Sigmoid colon (tissue), 4 donors: ENCODE measurements at regions not wholly inside any gene's neighbourhood (a gene's known extent, or its start where the extent isn't known, plus 50 kb on each side); places are given as distances from the start of the nearest gene placed in this dataset.

Experiments
- EP300 ChIP-seq, 4 donors: sonication (generic); formaldehyde crosslinking; IDR thresholded peaks; one replicate each; pipeline ENCODE4 v1.6.1; 2017; ENCODE audit warnings: antibody characterized with exemption in 4 of 4
- POLR2A ChIP-seq, 2 donors: fragments of 450-650 bp; IDR thresholded peaks; one replicate each; pipeline ENCODE4 v1.6.1; 2016; ENCODE audit warnings: antibody characterized with exemption in 2 of 2, mild to moderate bottlenecking in 2 of 2, moderate library complexity in 2 of 2
- POLR2AphosphoS5 ChIP-seq, 4 donors: sonication (generic); formaldehyde crosslinking; IDR thresholded peaks; one replicate each; pipeline ENCODE4 v1.6.1; 2017; ENCODE audit warnings: antibody characterized with exemption in 4 of 4
- TF ChIP-seq, protein P1 (sequence below), 4 experiments: fragments of 450-650 bp in 3 of 4; fragments of 200-600 bp in 1 of 4; IDR thresholded peaks; one replicate each; pipeline ENCODE4 v1.5.1; 2016 to 2019; ENCODE audit warnings: antibody characterized with exemption in 4 of 4, mild to moderate bottlenecking in 3 of 4, moderate library complexity in 2 of 4

GRCh38 chr9:65420771-65421170 is 135.8 kb upstream of the FOXD4L5 start:
- TF ChIP-seq EP300 (IDR thresholded peaks at IDR 0.05), result no peak
- TF ChIP-seq POLR2A (IDR thresholded peaks at IDR 0.05), result no peak
- TF ChIP-seq, protein P1, sequence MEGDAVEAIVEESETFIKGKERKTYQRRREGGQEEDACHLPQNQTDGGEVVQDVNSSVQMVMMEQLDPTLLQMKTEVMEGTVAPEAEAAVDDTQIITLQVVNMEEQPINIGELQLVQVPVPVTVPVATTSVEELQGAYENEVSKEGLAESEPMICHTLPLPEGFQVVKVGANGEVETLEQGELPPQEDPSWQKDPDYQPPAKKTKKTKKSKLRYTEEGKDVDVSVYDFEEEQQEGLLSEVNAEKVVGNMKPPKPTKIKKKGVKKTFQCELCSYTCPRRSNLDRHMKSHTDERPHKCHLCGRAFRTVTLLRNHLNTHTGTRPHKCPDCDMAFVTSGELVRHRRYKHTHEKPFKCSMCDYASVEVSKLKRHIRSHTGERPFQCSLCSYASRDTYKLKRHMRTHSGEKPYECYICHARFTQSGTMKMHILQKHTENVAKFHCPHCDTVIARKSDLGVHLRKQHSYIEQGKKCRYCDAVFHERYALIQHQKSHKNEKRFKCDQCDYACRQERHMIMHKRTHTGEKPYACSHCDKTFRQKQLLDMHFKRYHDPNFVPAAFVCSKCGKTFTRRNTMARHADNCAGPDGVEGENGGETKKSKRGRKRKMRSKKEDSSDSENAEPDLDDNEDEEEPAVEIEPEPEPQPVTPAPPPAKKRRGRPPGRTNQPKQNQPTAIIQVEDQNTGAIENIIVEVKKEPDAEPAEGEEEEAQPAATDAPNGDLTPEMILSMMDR (IDR thresholded peaks at IDR 0.05), result no peak
- TF ChIP-seq POLR2AphosphoS5 (IDR thresholded peaks at IDR 0.05), result no peak
